HG03520 (cell line): ENCODE measurements at regions not wholly inside any gene's neighbourhood (a gene's known extent, or its start where the extent isn't known, plus 50 kb on each side); places are given as distances from the start of the nearest gene placed in this dataset.
"Not testable (repeated sequence)": the region's sequence is repeated elsewhere in the genome, so short reads cannot be mapped to it uniquely, and the experiment has no call there.

ENCODE experiments used
- ATAC-seq: cut with Tn5 transposase; IDR thresholded peaks from one replicate; pipeline ENCODE4 v1.9.1; 2021; ENCODE audit warnings: mild to moderate bottlenecking, moderate library complexity; ENCODE audit not compliant: unreplicated experiment

DNA sequence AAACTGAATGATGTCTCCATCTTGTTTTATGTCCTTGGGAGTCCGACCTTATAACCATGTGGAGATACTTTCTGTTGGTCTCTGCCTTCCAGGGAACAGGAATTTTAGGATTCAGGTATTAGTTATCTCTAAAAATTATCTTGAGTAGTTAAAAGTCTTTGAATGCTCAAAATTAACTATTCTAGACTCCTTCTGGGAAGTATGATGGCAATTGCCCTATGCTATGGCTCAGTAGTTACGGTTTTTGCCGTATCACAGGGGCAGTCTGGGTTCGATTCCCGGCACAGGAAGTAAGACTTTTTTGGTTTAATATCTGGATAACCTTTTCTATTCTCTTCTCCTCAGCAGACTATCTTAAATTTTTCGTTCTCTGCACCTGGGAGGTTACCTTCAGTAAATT, 708.7 kb upstream of the LRATD1 start:
- no peak for ATAC-seq

DNA sequence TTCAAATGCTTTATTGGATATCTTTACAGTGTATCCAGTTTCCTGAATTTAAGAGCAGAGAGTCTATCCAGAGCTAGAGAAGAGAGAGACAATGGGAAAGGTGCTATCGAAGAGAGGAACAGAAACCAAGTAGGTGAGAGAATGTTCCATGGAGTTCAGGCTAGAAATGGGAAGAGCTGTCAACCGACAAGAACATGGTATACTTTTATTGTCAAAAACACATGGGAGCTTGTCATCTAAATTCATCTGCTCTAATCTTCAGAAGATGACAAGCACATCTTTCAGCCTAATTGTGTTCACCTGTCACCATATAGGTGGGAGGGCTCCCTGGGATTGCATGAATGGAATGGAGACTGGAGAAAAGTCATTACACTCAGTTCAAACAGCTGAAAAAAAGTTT, 690.4 kb upstream of the LRATD1 start:
- no peak for ATAC-seq

DNA sequence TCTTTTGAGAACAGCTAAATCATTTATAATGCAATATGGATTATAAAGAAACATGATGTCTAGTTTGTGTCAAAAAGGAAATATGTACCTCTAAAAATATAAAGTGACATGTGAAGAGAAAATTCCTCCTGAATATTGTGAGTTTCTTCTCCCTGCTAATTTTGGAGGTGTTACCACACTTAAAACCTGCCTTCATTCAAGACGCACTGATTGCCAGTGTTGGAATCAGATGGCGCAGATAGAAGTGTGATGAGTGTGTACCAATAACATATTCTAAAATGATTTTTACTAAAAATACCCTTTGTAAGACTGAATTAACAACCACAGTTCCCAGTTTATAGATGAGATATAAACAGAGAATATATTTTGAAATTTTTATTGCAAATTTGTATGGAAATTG, 681.8 kb upstream of the LRATD1 start:
- no peak for ATAC-seq

DNA sequence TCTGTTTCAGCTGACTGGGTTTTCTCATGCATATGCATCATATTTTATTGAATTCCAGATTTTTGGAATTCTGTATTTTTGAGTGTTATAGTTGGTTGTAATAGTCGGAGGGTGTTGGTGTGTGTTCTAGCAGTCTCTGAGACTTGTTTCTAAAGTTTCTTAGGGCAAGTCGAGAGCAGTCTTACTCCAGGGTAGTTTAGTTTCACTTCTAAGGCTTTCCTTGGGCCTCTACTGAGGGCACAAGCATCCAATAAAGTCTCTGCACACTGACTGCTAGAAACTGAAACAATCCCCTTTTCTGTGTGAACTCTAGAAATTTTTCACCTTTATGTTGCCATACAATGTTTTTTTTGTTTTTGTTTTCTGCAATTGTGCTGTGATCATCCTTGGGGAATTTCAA, 663.7 kb upstream of the LRATD1 start:
- no peak for ATAC-seq

DNA sequence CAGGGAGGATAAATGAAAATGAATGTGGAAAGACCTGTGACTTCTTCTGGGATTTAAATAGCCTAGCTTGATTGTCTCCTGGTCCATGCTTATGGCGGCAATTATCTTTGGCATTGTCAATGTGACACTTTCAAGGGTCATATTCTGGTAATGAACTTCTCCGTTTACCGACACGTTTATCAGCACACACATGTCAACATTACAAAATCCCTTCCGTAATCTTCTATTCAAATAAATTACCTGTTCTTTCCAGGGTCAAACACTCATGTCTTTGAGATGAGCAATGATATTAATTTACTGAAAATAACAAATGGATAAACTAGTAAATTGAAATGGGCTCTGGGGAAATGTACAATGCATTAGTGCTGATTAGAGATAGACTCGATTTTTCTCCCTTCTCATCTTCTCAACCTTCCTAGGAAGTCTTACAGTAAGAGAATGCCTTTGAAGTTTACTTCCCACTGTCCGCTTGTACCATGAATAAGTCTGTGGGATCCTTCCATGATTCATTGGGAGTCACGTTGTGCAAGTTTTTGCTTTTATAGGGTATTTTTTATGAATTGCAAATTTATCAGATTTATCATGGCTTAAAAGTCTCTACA, 646.3 kb upstream of the LRATD1 start:
- ATAC-seq = no peak

DNA sequence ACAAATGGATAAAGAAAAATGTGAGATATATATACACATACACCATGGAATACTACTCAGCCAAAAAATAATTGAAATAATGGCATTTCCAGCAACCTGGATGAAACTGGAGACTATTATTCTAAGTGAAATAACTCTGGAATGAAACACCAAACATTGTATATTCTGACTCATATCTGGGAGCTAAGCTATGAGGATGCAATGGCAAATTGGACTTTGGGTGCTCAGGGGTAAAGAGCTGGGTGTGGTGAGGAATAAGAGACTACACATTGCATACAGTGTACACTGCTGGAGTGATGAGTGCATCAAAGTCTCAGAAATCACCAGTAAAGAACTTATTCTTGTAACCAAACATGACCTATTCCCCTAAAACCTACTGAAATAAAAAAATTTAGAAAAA, 636.0 kb upstream of the LRATD1 start:
- ATAC-seq = no peak

DNA sequence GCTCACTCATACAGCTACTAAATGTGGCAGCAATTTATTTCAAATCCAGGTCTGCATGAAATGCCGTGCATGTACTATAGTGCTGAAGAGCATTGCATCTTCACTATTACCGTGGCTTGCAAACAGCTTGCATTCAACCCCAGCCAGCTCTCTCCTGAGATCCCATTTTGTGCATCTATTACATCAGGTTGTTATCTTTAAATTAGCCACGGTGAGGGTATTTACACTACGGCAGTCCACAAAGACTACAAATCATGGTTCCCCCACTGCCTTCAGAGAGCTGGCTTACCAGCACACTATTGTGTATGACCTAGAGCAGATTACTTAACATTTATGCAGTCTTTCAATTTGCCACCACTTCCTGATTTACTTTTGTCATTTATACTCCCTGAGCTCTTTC, 621.3 kb upstream of the LRATD1 start:
- no peak for ATAC-seq

DNA sequence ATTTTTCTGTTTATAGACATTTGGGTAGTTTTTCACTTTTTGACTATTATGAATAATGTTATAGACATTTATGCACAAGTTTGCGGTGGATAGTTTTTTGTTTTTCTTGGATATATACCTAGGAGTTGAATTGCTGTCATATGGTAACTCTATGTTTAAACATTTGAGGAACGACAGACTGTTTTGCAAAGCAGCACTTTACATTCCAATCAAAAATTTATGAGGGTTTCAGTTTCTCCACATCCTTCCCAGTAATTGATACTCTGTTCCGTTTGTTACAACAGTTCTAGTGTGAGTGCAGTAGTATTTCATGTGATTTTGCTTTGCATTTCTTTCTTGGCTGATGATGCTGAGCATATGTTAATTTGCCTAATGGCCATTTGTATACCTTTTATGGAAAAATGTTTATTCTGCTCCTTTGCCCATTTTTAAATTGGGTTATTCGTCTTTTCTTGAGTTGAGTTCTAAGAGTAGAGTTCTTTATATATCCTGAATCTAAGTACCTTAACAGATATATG, 617.3 kb upstream of the LRATD1 start:
- no peak for ATAC-seq

DNA sequence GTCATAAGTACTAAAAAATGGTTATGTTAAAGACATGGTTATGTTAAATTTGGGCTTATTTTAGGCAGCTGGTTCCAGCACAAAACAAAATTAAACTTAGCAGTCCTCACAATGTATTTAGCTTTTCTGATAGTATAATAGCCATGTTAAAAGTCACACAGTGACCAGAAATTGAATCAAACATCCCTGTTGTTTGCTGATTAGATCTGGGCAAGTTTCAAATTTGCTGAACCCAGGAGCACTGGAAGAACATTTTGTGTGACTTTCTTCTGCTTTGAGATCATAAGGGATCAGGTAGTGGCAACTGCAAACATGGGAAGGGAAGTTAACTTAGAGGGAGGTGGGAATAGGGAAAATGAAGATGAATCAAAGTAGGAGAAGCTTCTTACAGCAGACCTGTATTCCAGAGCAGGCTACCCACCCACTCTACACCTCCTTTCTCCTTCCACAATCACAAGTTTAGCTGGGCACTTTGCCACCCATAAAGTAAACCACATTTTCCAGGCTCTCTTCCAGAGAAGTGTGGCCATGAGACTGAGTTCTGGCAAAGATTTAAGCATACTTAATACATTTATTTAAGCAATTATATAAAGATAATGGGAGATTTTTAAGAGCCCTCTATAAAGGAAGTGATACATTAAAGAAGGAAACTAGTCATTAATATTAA, 616.1 kb upstream of the LRATD1 start:
- ATAC-seq = no peak

DNA sequence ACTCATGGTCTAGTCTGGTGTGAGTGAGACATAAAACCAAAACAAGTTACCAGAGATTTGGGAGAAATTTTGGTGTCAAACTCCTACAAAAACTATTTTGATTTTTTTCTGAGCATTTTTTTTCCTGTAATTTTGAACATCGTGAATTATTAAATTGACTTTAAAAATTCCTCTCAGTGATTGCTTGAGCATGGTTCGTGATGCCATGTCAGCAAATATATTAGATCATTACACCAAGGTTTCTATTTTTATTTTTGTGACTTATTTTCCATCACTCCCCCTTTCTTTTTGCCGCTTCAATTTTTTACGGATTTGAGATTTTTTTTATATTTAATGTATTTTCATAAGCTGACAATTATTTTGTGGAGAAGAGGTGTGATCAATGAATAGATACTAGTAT, 613.9 kb upstream of the LRATD1 start:
- no peak for ATAC-seq

DNA sequence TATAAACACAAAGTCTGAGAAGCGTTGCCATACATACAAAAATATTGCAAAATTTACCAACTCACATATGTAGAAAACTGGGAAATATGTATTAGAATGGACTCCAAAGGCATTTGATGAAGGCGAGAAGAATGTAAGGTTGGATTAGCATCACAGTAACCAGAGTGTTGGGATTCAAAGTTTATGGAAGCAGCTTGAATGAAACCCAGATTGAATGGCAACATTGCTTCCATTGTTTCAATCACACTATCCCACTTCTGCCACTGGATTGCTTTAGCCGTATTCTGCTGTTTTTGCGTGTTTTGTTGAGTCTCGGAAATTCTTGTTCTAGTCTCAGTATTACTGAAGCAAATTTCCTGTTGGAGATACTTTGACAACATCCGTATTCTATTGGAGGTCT, 609.0 kb upstream of the LRATD1 start:
- ATAC-seq = no peak

DNA sequence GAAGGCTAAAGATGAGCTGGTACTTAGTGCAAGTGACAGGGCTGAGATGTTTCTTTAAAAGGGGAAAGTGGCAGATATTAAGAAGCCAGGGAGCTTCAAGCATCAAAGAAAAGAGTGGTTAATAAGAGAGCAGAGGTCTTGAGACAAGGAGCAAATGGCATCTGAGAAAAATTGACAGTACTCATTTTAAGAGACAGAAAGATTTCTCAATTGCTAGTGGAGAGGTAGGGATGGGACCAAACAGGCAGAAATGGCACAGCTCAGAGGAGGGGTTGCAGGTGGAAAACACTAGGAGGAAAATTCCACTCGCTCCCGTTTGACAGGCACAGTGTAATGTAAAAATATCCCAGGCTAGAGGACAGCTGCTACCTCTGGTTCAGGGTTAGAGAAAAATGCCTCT, 593.4 kb upstream of the LRATD1 start:
- ATAC-seq = no peak

DNA sequence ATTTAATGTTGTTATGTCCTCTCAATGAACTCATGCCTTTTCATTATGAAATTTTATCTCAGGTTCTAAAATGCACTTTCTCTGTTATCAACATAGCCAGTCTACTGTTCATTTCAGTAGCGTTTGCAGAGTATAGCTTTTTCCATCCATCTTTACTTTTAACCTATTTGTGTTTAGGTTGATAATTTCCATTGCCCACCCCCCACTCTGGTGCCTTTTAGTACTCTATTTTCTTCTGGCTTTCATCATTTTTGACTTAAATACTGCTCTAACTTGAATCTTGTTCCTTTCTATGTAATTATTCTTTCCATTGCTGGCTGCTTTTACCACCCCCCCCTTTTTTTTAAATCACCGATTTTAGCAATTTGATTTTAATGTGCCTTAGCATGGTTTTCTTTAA, 585.0 kb upstream of the LRATD1 start:
- ATAC-seq = no peak

DNA sequence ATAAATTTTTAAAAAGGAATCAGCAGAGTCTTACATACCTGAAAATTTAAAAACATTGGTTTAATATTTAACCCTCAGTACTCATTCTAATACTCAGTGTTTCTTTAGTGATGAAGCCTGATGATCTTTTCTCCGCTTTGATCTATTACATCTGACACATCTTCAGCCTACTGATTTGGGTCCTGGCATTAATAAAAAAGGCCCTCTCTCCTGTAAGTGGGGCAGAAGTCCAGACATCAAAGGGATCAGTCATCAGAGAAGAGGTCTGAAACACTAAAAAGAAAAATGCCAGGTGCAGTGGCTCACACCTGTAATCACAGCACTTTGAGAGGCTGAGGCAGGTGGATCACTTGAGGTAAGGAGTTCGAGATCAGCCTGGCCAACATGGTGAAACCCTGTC, 581.1 kb upstream of the LRATD1 start:
- no peak for ATAC-seq

DNA sequence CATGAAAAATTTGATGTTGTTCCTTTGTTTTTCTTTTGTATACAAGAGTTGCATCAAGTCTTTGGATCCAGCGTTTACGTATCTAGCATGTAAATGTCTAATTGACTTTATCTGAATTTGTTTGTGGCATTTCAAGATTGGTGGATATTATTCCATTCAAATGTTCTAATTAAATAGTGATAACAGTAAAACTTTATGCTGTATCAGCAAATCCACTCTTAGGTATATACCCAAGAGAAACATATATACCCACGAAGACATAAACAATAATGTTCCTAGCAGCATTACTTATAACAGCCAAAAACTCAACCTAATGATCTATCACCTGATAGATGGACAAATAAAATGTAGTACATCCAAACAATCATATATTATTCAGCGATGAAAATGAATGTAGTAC, 579.4 kb upstream of the LRATD1 start:
- no peak for ATAC-seq

DNA sequence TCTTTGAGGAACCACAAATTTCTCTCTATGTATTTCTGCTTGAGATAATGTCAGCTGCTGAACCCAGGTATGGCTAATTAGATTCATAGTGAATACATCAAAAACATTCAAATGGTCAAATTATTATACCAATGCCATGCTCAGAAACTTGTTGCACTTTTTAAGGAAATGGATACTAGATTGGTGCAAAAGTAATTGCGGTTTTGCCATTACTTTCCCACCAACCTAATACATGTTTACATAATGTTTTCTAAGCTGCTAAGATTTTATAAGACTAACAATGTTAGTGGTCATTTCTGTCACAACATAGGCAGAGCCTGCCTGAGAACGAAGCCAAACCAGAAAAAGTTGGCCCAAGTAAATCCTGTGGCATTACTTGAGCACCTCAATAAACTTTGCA, 568.2 kb upstream of the LRATD1 start:
- ATAC-seq = no peak

DNA sequence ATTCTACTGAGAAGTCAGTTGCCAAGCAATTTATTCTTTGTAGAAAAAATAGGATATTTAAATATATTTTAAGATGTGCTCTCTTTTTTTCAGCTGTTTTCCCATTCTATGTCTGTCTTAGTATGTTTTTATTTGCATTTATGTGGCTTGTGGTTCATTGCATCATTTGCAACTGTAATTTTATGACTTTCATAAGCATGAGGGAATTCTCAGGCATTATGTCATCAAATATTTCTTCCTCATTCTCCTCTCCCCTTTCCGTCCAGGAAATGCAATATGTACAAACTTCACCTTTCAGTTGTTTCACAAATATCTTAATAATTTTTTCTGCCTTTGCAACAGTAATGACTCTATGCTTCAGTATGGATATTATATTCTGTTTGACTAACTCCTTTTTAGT, 560.2 kb upstream of the LRATD1 start:
- no peak for ATAC-seq

DNA sequence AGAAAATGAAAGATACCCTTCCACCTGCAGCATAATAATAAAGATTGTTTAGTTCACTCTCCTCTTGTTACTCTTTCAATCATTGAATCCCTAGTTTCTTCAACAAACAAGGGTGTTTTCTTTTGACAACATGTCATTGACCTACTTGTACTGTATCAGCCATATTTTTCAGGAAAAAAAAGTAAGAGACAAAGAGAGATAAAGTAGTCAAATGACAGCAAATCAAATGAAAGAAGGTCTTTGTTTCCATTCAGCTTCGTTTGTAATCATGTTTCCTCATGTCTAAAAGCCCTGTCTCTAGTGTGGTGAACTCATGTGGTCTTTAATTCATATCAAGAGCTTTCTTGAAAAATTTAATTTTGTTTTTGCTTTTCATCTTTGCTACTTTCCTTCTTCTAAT, 557.8 kb upstream of the LRATD1 start:
- ATAC-seq = no peak

DNA sequence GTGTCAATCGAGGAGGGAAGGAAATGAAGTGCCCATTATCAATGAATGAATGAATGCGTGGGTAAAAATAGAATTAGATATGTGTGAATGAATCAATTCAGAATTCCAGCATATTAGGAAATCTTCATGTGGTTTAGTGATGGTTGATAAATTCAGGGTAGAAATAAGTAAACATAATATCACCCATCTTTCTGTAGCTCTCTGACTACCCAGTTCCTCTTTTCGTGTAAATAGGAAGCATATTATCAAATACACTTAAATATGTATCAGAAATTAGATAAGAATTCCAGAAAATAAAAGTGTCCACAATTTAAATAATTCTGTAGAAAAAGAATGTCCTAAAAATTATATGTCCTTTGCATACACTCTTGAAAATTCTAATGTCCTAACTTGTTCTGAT, 552.9 kb upstream of the LRATD1 start:
- no peak for ATAC-seq

DNA sequence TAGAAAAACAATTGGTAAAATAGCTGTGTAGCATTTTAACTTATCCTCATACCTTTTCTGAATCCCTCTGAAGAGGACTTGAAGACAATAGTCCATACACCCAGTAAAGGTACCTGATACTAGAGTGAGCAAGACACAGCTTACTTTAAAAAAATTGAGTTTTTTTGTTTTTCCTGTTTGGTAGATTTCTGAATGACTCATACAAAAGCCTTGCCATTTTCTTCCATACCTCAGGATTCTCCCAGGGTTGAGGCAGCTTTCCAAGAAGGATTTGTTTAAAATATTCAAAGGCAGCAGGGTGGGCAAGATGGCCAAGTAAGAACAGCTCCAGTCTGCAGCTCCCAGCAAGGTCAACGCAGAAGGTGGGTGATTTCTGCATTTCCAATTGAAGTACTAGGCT, 551.0 kb upstream of the LRATD1 start:
- ATAC-seq = no peak

DNA sequence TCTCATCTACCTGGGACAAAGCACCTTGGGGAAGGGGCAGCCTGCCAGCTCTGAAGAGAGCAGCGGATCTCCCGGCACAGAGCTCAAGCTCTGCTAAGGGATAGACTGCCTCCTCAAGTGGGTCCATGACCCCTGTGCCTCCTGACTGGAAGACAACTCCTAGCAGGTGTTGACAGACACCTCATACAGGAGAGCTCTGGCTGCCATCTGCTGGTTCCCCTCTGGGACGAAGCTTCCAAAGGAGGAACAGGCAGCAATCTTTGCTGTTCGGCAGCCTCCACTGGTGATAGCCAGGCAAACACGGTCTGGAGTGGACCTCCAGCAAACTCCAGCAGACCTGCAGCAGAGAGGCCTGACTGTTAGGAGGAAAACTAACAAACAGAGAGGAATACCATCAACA, 549.9 kb upstream of the LRATD1 start:
- ATAC-seq = no peak

DNA sequence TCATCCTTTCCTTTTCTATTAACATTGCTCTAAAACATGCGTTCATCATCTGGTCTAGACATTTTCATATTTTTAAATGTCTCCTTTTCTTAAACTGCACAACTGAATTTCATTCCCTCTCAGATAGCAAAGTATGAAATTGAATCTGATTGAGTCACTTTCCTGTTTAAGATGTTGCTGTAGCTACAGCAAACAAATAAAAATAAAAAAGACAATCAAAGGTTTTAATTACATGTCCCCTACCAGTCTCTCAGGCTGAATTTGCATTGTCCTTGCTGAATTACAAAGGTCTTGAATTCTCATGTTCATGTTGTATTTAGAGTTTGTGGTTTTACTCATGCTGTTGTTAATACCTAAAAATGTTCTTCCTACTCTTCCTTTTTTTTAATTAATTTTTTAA, 537.9 kb upstream of the LRATD1 start:
- ATAC-seq = no peak

DNA sequence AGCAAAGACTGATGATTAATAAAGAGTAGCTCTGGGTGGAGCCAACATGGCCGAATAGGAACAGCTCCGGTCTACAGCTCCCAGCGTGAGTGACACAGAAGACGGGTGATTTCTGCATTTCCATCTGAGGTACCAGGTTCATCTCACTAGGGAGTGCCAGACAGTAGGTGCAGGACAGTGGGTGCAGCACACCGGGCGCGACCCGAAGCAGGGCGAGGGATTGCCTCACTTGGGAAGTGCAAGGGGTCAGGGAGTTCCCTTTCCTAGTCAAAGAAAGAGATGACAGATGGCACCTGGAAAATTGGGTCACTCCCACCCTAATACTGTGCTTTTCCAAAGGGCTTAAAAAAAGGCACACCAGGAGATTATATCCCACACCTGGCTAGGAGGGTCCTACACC, 533.4 kb upstream of the LRATD1 start:
- ATAC-seq = not testable (repeated sequence)
